Fibroblast of skin of left biceps (primary cell): ENCODE measurements at regions not wholly inside any gene's neighbourhood (a gene's known extent, or its start where the extent isn't known, plus 50 kb on each side); places are given as distances from the start of the nearest gene placed in this dataset.
"Not testable (repeated sequence)": the region's sequence is repeated elsewhere in the genome, so short reads cannot be mapped to it uniquely, and the experiment has no call there.

Experiments
- DNase-seq, 2 experiments: peaks; one replicate each; pipeline ENCODE4 v3.0.0-alpha.2; 2013; ENCODE audit warnings: low read depth in 2 of 2

- no peak for DNase-seq
Measured at GRCh38 chr15:35695003-35695402, 149.0 kb upstream of the DPH6 start.

GRCh38 chr15:35696767-35697231 is 150.8 kb upstream of the DPH6 start:
- DNase-seq = peak; percentile 61

- no peak for DNase-seq
Measured at GRCh38 chr15:35697549-35698299, 151.8 kb upstream of the DPH6 start.

GRCh38 chr15:35698331-35698730 is 152.4 kb upstream of the DPH6 start:
- no peak for DNase-seq

GRCh38 chr15:35698966-35699575 is 153.1 kb upstream of the DPH6 start:
- no peak for DNase-seq

- DNase-seq = not testable (repeated sequence)
Measured at GRCh38 chr15:35700091-35700593, 154.2 kb upstream of the DPH6 start.

- no peak for DNase-seq
Measured at GRCh38 chr15:35701402-35702046, 155.6 kb upstream of the DPH6 start.

GRCh38 chr15:35702946-35703495 is 157.1 kb upstream of the DPH6 start:
- no peak for DNase-seq

- DNase-seq = no peak
Measured at GRCh38 chr15:35705030-35705883, 159.3 kb upstream of the DPH6 start.

- DNase-seq = no peak
Measured at GRCh38 chr15:35705884-35706585, 160.1 kb upstream of the DPH6 start.

- no peak for DNase-seq
Measured at GRCh38 chr15:35712956-35713355, 167.0 kb upstream of the DPH6 start.

- DNase-seq = no peak
Measured at GRCh38 chr15:35713733-35714132, 167.8 kb upstream of the DPH6 start.

GRCh38 chr15:35717721-35718120 is 171.8 kb upstream of the DPH6 start:
- DNase-seq = no peak

GRCh38 chr15:35720019-35720418 is 174.1 kb upstream of the DPH6 start:
- no peak for DNase-seq

- no peak for DNase-seq
Measured at GRCh38 chr15:35720984-35721383, 175.0 kb upstream of the DPH6 start.

GRCh38 chr15:35721751-35722150 is 175.8 kb upstream of the DPH6 start:
- no peak for DNase-seq

GRCh38 chr15:35722501-35722900 is 176.5 kb upstream of the DPH6 start:
- no peak for DNase-seq

- no peak for DNase-seq
Measured at GRCh38 chr15:35723120-35723847, 177.3 kb upstream of the DPH6 start.

GRCh38 chr15:35723852-35724251 is 177.9 kb upstream of the DPH6 start:
- no peak for DNase-seq

- DNase-seq = no peak
Measured at GRCh38 chr15:35724626-35725025, 178.7 kb upstream of the DPH6 start.
